GM23248 (cell line): ENCODE measurements at regions not wholly inside any gene's neighbourhood (a gene's known extent, or its start where the extent isn't known, plus 50 kb on each side); places are given as distances from the start of the nearest gene placed in this dataset.

ENCODE experiments used
- DNase-seq: peaks from one replicate; pipeline ENCODE4 v3.0.0-alpha.2; 2015
- H2AFZ ChIP-seq: fragments of 200-600 bp; sonication (generic); 2 replicates; pipeline ENCODE4 v1.6.1; 2016; ENCODE audit warnings: antibody characterized with exemption
- H3F3A ChIP-seq: fragments of 200-600 bp; sonication (generic); 2 replicates; pipeline ENCODE4 v1.6.1; 2016; ENCODE audit warnings: mild to moderate bottlenecking, antibody characterized with exemption, mixed run types; ENCODE audit not compliant: insufficient read depth
- H3K27ac ChIP-seq: fragments of 200-600 bp; sonication (generic); 2 replicates; pipeline ENCODE4 v1.5.1; 2016; ENCODE audit warnings: mild to moderate bottlenecking
- H3K27me3 ChIP-seq: fragments of 200-600 bp; sonication (generic); replicated peaks from 2 replicates; pipeline ENCODE4 v1.6.1; 2016; ENCODE audit warnings: mild to moderate bottlenecking; ENCODE audit not compliant: insufficient read depth
- H3K36me3 ChIP-seq: fragments of 200-600 bp; sonication (generic); 2 replicates; pipeline ENCODE4 v1.6.1; 2016; ENCODE audit warnings: low read depth, mild to moderate bottlenecking
- H3K4me1 ChIP-seq: fragments of 200-600 bp; sonication (generic); 2 replicates; pipeline ENCODE4 v1.6.1; 2016; ENCODE audit warnings: mild to moderate bottlenecking; ENCODE audit not compliant: insufficient read depth
- H3K4me2 ChIP-seq: fragments of 200-600 bp; sonication (generic); one replicate; pipeline ENCODE4 v1.6.1; 2016; ENCODE audit warnings: mild to moderate bottlenecking; ENCODE audit not compliant: unreplicated experiment
- H3K4me3 ChIP-seq: fragments of 200-600 bp; sonication (generic); 2 replicates; pipeline ENCODE4 v1.5.1; 2016; ENCODE audit warnings: mild to moderate bottlenecking
- H3K79me2 ChIP-seq: fragments of 200-600 bp; sonication (generic); 2 replicates; pipeline ENCODE4 v1.6.1; 2016; ENCODE audit warnings: mild to moderate bottlenecking; ENCODE audit not compliant: insufficient read depth
- H3K9ac ChIP-seq: fragments of 200-600 bp; sonication (generic); 2 replicates; pipeline ENCODE4 v1.6.1; 2016; ENCODE audit warnings: mild to moderate bottlenecking
- H3K9me2 ChIP-seq: fragments of 200-600 bp; sonication (generic); 2 replicates; pipeline ENCODE4 v1.6.1; 2016; ENCODE audit warnings: mixed run types, mild to moderate bottlenecking, moderate library complexity; ENCODE audit not compliant: insufficient read depth
- H3K9me3 ChIP-seq: fragments of 200-600 bp; sonication (generic); one replicate; pipeline ENCODE4 v1.6.1; 2017; ENCODE audit warnings: low read depth
- H4K20me1 ChIP-seq: fragments of 200-600 bp; sonication (generic); 2 replicates; pipeline ENCODE4 v1.6.0; 2016; ENCODE audit not compliant: insufficient read depth
- EZH2 ChIP-seq: fragments of 200-600 bp; sonication (generic); IDR thresholded peaks from 2 replicates; pipeline ENCODE4 v1.6.1; 2018; ENCODE audit warnings: antibody characterized with exemption, mild to moderate bottlenecking; ENCODE audit not compliant: insufficient read depth, poor library complexity, severe bottlenecking
- EZH2phosphoT487 ChIP-seq: fragments of 200-600 bp; sonication (generic); IDR thresholded peaks from 2 replicates; pipeline ENCODE4 v1.6.1; 2018; ENCODE audit warnings: antibody characterized with exemption, moderate library complexity, mild to moderate bottlenecking, low read depth; ENCODE audit not compliant: insufficient read depth
- WGBS, 2 experiments: methylation state at CpG; one replicate each; pipeline ENCODE4 v1.1.6; 2015 to 2017; ENCODE audit warnings: low lambda C conversion rate in 2 of 2, low coverage in 1 of 2; ENCODE audit errors: missing lambda C conversion rate in 2 of 2; 5-methylcytosine and 5-hydroxymethylcytosine counted together
- in situ Hi-C: fragments of 300-500 bp; cut with MboI; formaldehyde crosslinking; loops from 2 replicates; pipeline ENCODE4 v1.15.0; 2020

DNA sequence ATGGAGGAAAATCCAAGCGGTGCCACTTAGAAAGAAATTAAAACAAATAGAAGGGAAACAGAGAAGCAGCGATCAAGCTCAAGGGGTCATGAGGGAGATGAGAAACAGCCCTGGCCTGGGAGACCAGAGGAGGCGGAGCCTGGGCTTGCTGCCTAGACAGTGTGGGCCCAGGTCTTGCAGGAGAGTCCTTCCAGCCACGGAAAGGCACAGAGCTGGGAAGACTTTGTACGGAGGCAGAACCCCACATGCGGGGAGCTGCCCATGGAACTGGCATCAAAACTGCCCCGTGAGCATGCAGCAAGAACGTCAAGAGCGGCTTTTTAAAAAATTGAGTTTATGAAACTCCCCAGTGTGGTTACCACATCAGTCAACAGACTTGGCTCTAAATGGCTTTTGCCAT is 119.4 kb downstream of the IRX1 start:
- 6 to 8% methylated on average over 9 of the region's 9 CpGs for WGBS, 2 experiments
- Histone ChIP-seq H2AFZ (no peak overlapping the region), H3K9me2 (no peaks in the 10 kb centered on the region), H3K27ac (no peak overlapping the region), H4K20me1 (no peaks in the 10 kb centered on the region), H3K79me2 (no peaks in the 10 kb centered on the region), H3K36me3 (no peaks in the 10 kb centered on the region), H3K9me3 (no peaks in the 10 kb centered on the region), H3K4me1 (no peaks in the 10 kb centered on the region), H3K4me3 (no peak overlapping the region), H3K27me3 (no peaks in the 10 kb centered on the region), H3K4me2 (no peak overlapping the region), H3K9ac (no peak overlapping the region), H3F3A (no peaks in the 10 kb centered on the region)
- DNase-seq, result no peak
- in situ Hi-C loops, result no loop called here
- TF ChIP-seq EZH2phosphoT487, result no peak
- TF ChIP-seq EZH2, result no peak

DNA sequence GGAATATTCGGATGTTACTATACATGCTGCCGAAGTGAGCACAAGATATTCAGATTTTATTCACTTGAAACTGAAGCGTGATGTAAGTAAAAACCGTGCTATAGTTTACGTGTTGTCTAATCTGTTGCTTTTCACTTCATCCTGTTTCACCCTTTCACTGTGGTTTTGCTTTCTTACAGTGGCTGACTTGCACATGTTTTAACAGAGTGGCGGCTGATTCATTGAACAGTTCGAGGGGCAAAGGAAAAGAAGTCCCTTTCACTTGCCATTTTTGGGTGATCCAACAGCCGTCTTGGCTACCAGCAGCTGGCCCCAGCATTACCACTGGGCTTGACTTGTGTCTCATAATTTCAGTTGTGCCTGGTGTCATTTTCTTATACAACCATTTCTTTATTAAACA is 134.0 kb downstream of the IRX1 start:
- Histone ChIP-seq H3K27me3 (no peaks in the 10 kb centered on the region; the same call in 1 of the 2 replicates), H3K79me2 (no peaks in the 10 kb centered on the region), H3K9ac (no peak overlapping the region), H3K4me2 (no peak overlapping the region), H3F3A (no peaks in the 10 kb centered on the region), H2AFZ (no peak overlapping the region), H4K20me1 (no peaks in the 10 kb centered on the region), H3K36me3 (no peaks in the 10 kb centered on the region), H3K4me3 (no peak overlapping the region), H3K9me2 (no peaks in the 10 kb centered on the region), H3K27ac (no peak overlapping the region), H3K9me3 (no peaks in the 10 kb centered on the region), H3K4me1 (no peaks in the 10 kb centered on the region)
- 51 to 52% methylated on average over 8 of the region's 8 CpGs for WGBS, 2 experiments
- no peak for DNase-seq
- in situ Hi-C loops, result no loop called here
- TF ChIP-seq EZH2 (no peak), EZH2phosphoT487 (no peak)

GRCh38 chr5:3734632-3735031 is 139.0 kb downstream of the IRX1 start:
- DNase-seq, result peak; percentile 1
- H3K4me1 ChIP-seq, result no peaks in the 10 kb centered on the region
- no peak for TF ChIP-seq EZH2phosphoT487
- TF ChIP-seq EZH2, result no peak
- H2AFZ ChIP-seq, result no peak overlapping the region
- no peaks in the 10 kb centered on the region for H3K27me3 ChIP-seq
- H3K79me2 ChIP-seq, result no peaks in the 10 kb centered on the region
- no peak overlapping the region for H3K9ac ChIP-seq
- no peaks in the 10 kb centered on the region for H3F3A ChIP-seq
- H3K9me2 ChIP-seq, result no peaks in the 10 kb centered on the region
- no peak overlapping the region for H3K27ac ChIP-seq
- WGBS, 2 experiments, result 43 to 48% methylated on average over 6 of the region's 6 CpGs
- no peak overlapping the region for H3K4me2 ChIP-seq
- in situ Hi-C loops, result no loop called here
- H4K20me1 ChIP-seq, result no peaks in the 10 kb centered on the region
- H3K4me3 ChIP-seq, result no peak overlapping the region
- no peaks in the 10 kb centered on the region for H3K9me3 ChIP-seq
- H3K36me3 ChIP-seq, result no peaks in the 10 kb centered on the region

DNA sequence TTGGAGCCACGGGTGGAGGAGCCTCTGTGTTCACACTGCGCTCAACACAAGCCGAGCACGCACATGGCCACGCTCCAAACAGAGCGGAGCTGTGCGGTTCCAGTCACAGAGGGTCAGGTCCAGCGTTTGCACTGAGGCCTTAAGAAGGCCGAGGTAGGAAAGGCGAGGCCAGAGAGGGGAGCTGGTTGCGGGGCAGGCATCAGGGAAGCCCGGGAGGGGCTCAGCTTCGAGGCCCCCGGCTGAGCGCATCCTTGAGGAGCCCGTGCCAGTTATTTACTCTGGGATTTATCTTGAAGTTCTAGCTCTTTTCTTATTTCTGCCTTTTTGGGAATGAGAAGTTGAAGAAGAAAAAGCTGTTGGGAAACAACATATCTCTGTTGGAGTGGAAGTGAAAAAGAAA is 140.8 kb downstream of the IRX1 start:
- TF ChIP-seq EZH2phosphoT487, result no peak
- no peak for TF ChIP-seq EZH2
- Histone ChIP-seq H2AFZ (no peak overlapping the region), H3K27ac (no peak overlapping the region), H3K9ac (no peak overlapping the region), H3K4me1 (no peaks in the 10 kb centered on the region), H3K9me3 (no peaks in the 10 kb centered on the region), H3K4me2 (no peak overlapping the region), H4K20me1 (no peaks in the 10 kb centered on the region), H3K27me3 (no peaks in the 10 kb centered on the region), H3K36me3 (no peaks in the 10 kb centered on the region), H3K4me3 (no peak overlapping the region), H3K79me2 (no peaks in the 10 kb centered on the region), H3F3A (no peaks in the 10 kb centered on the region), H3K9me2 (no peaks in the 10 kb centered on the region)
- WGBS, 2 experiments, result 56 to 59% methylated on average over 11 to 16 of the region's 16 CpGs
- in situ Hi-C loops, result no loop called here
- no peak for DNase-seq

DNA sequence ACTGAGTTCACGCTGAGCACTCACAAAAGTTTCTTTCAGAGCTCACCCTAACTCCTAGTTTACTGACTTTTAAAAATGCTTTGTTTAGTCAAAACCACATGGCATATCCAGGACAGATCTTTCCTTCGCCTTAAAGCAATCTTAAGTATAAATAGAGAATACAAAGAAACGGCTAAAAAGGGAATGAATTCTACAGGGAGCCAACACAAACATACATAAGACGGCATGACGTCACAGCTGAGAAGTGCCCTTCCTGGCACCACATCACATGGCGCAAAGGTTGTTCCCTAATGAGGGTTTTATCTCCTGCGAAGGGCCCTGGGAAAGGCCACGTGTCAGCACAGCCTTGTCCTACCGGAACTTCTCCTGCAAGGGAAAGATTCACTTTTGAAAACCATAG is 141.3 kb downstream of the IRX1 start:
- 63 to 65% methylated on average over 9 of the region's 9 CpGs for WGBS, 2 experiments
- H3F3A ChIP-seq, result no peaks in the 10 kb centered on the region
- no peaks in the 10 kb centered on the region for H3K4me1 ChIP-seq
- DNase-seq, result no peak
- H3K9ac ChIP-seq, result no peak overlapping the region
- no peaks in the 10 kb centered on the region for H3K27me3 ChIP-seq
- H4K20me1 ChIP-seq, result no peaks in the 10 kb centered on the region
- no peaks in the 10 kb centered on the region for H3K79me2 ChIP-seq
- no peak overlapping the region for H2AFZ ChIP-seq
- H3K4me2 ChIP-seq, result no peak overlapping the region
- in situ Hi-C loops, result no loop called here
- no peak for TF ChIP-seq EZH2
- TF ChIP-seq EZH2phosphoT487, result no peak
- no peaks in the 10 kb centered on the region for H3K36me3 ChIP-seq
- H3K9me3 ChIP-seq, result no peaks in the 10 kb centered on the region
- no peak overlapping the region for H3K27ac ChIP-seq
- no peaks in the 10 kb centered on the region for H3K9me2 ChIP-seq
- H3K4me3 ChIP-seq, result no peak overlapping the region
